ENCODE measurements at regions not wholly inside any gene's neighbourhood (a gene's known extent, or its start where the extent isn't known, plus 50 kb on each side); places are given as distances from the start of the nearest gene placed in this dataset.

DNA sequence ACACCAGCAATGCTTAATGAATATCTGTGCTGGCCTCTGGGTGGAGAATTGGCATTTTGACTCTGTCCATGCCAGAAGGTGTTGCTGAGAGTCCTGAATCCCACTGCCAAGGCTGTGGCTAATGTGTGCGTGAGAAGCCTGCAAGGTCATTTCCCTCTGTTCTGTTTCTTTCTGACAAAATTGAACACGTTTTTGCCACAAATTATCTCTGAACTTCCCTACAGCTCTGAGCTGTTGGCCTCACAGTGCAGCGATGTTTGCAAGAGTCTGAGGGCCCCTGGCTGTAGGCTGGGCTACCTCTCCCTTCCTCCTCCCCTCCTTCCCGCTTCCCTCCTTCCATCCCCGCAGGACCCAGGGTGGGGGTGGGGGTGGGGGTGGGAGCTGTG, 154.1 kb upstream of the HS6ST1 start:
- ChIA-PET CTCF (ENCODE audit: low intra/inter-chr PET ratio, low total read pairs) (no interaction called here), POLR2A (no interaction called here)
- ATAC-seq (no peak), DNase-seq (ENCODE audit: low spot score) (no peak), FAIRE-seq (no peak)
- H3K4me3 ChIP-seq (replicated peaks in 1 of 3; ENCODE audit: insufficient read depth in 1 of 3, low read depth in 2 of 3, low read length in 3 of 3) = no peak overlapping the region
- no peaks in the 10 kb centered on the region for H4K20me1 ChIP-seq (ENCODE audit: insufficient read depth, low read length)
- intact Hi-C loops (cut with micrococcal nuclease; ENCODE audit: unreplicated experiment) (no loop called here), in situ Hi-C loops (cut with HindIII; ENCODE audit: extremely low pct_ligation_motif_present, low pct_unique_long_range_greater_than_20kb) (no loop called here)
- H2AFZ ChIP-seq (ENCODE audit: low read length) = no peak overlapping the region
- H3K4me1 ChIP-seq (ENCODE audit: insufficient read depth, low read length) = no peaks in the 10 kb centered on the region
- H3K79me2 ChIP-seq (ENCODE audit: insufficient read depth, low read length) = no peaks in the 10 kb centered on the region
- peaks cover 35% of the 10 kb centered on the region for H3K9me3 ChIP-seq (ENCODE audit: low read length)
- 56% methylated on average over 5 of the region's 5 CpGs for whole genome bisulfite sequencing (ENCODE audit: low lambda C conversion rate)
- H3K9ac ChIP-seq (ENCODE audit: insufficient read depth, low read depth, low read length) = no peak overlapping the region
- H3K27ac ChIP-seq (ENCODE audit: extremely low read length, insufficient read depth, low read length) = no peak overlapping the region
- no peaks in the 10 kb centered on the region for H3K36me3 ChIP-seq (replicated peaks in 1 of 2; ENCODE audit: control insufficient read depth in 1 of 2, insufficient read depth in 2 of 2, low read length in 2 of 2)
- BruUV-seq (replicated peaks) = no TSS peak
- no peaks in the 10 kb centered on the region; a peak in 1 of 5 replicates for H3K27me3 ChIP-seq (ENCODE audit: control insufficient read depth in 1 of 2, insufficient read depth in 2 of 2, low read length in 2 of 2)
- no peak overlapping the region for H3K4me2 ChIP-seq (ENCODE audit: low read depth, low read length)
- TF ChIP-seq ZNF572 (CRISPR knock-in tag; IDR thresholded peaks at IDR 0.05) (no peak), ZNF652 (CRISPR knock-in tag; IDR thresholded peaks at IDR 0.05; ENCODE audit: borderline replicate concordance, low read depth) (no peak), SETDB1 (CRISPR knock-in tag; IDR thresholded peaks at IDR 0.05; ENCODE audit: borderline replicate concordance) (no peak), PHF5A (CRISPR knock-in tag; IDR thresholded peaks at IDR 0.05; ENCODE audit: low read depth, unreplicated experiment) (no peak), ZNF75D (CRISPR knock-in tag; IDR thresholded peaks at IDR 0.05; ENCODE audit: borderline replicate concordance) (no peak), MZF1 (CRISPR knock-in tag; IDR thresholded peaks at IDR 0.05; ENCODE audit: borderline replicate concordance) (no peak), ZSCAN29 (CRISPR knock-in tag; conservative IDR thresholded peaks at IDR 0.05) (no peak), MAZ (IDR thresholded peaks at IDR 0.05; ENCODE audit: borderline replicate concordance, low read depth, low read length) (no peak), MAZ (CRISPR knock-in tag; IDR thresholded peaks at IDR 0.05; ENCODE audit: low read depth) (no peak), AGO2 (optimal IDR thresholded peaks at IDR 0.05; ENCODE audit: low read depth, low read length) (no peak), BRCA1 (CRISPR knock-in tag; IDR thresholded peaks at IDR 0.05) (no peak), ELF4 (CRISPR knock-in tag; IDR thresholded peaks at IDR 0.05; ENCODE audit: borderline replicate concordance) (no peak), TBP (CRISPR knock-in tag; IDR thresholded peaks at IDR 0.05) (no peak), ZFP1 (CRISPR knock-in tag; IDR thresholded peaks at IDR 0.05) (no peak)
- TF ChIP-seq, protein P1, sequence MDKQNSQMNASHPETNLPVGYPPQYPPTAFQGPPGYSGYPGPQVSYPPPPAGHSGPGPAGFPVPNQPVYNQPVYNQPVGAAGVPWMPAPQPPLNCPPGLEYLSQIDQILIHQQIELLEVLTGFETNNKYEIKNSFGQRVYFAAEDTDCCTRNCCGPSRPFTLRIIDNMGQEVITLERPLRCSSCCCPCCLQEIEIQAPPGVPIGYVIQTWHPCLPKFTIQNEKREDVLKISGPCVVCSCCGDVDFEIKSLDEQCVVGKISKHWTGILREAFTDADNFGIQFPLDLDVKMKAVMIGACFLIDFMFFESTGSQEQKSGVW (CRISPR knock-in tag; IDR thresholded peaks at IDR 0.05; ENCODE audit: borderline replicate concordance) = no peak
- TF ChIP-seq, protein P2, sequence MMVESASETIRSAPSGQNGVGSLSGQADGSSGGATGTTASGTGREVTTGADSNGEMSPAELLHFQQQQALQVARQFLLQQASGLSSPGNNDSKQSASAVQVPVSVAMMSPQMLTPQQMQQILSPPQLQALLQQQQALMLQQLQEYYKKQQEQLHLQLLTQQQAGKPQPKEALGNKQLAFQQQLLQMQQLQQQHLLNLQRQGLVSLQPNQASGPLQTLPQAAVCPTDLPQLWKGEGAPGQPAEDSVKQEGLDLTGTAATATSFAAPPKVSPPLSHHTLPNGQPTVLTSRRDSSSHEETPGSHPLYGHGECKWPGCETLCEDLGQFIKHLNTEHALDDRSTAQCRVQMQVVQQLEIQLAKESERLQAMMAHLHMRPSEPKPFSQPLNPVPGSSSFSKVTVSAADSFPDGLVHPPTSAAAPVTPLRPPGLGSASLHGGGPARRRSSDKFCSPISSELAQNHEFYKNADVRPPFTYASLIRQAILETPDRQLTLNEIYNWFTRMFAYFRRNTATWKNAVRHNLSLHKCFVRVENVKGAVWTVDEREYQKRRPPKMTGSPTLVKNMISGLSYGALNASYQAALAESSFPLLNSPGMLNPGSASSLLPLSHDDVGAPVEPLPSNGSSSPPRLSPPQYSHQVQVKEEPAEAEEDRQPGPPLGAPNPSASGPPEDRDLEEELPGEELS (CRISPR knock-in tag; IDR thresholded peaks at IDR 0.05) = no peak
- TF ChIP-seq, protein P3, sequence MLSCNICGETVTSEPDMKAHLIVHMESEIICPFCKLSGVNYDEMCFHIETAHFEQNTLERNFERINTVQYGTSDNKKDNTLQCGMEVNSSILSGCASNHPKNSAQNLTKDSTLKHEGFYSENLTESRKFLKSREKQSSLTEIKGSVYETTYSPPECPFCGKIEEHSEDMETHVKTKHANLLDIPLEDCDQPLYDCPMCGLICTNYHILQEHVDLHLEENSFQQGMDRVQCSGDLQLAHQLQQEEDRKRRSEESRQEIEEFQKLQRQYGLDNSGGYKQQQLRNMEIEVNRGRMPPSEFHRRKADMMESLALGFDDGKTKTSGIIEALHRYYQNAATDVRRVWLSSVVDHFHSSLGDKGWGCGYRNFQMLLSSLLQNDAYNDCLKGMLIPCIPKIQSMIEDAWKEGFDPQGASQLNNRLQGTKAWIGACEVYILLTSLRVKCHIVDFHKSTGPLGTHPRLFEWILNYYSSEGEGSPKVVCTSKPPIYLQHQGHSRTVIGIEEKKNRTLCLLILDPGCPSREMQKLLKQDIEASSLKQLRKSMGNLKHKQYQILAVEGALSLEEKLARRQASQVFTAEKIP (CRISPR knock-in tag; IDR thresholded peaks at IDR 0.05; ENCODE audit: borderline replicate concordance) = no peak
- TF ChIP-seq, protein P4, sequence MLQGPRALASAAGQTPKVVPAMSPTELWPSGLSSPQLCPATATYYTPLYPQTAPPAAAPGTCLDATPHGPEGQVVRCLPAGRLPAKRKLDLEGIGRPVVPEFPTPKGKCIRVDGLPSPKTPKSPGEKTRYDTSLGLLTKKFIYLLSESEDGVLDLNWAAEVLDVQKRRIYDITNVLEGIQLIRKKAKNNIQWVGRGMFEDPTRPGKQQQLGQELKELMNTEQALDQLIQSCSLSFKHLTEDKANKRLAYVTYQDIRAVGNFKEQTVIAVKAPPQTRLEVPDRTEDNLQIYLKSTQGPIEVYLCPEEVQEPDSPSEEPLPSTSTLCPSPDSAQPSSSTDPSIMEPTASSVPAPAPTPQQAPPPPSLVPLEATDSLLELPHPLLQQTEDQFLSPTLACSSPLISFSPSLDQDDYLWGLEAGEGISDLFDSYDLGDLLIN (CRISPR knock-in tag; IDR thresholded peaks at IDR 0.05; ENCODE audit: borderline replicate concordance) = no peak
- TF ChIP-seq, protein P5, sequence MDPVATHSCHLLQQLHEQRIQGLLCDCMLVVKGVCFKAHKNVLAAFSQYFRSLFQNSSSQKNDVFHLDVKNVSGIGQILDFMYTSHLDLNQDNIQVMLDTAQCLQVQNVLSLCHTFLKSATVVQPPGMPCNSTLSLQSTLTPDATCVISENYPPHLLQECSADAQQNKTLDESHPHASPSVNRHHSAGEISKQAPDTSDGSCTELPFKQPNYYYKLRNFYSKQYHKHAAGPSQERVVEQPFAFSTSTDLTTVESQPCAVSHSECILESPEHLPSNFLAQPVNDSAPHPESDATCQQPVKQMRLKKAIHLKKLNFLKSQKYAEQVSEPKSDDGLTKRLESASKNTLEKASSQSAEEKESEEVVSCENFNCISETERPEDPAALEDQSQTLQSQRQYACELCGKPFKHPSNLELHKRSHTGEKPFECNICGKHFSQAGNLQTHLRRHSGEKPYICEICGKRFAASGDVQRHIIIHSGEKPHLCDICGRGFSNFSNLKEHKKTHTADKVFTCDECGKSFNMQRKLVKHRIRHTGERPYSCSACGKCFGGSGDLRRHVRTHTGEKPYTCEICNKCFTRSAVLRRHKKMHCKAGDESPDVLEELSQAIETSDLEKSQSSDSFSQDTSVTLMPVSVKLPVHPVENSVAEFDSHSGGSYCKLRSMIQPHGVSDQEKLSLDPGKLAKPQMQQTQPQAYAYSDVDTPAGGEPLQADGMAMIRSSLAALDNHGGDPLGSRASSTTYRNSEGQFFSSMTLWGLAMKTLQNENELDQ (CRISPR knock-in tag; IDR thresholded peaks at IDR 0.05; ENCODE audit: borderline replicate concordance) = no peak
